Stimulated activated CD4-positive, alpha-beta T cell treated with anti-CD3 and anti-CD28 coated beads, Interleukin-1b, Interleukin-23, amount 100 ng/mL, for 24 hours (primary cell): ENCODE measurements at regions not wholly inside any gene's neighbourhood (a gene's known extent, or its start where the extent isn't known, plus 50 kb on each side); places are given as distances from the start of the nearest gene placed in this dataset.
"Not testable (repeated sequence)": the region's sequence is repeated elsewhere in the genome, so short reads cannot be mapped to it uniquely, and the experiment has no call there.

Source experiments
- DNase-seq, 4 experiments: peaks; one replicate each; pipeline ENCODE4 v3.0.0-alpha.2; 2020; ENCODE audit warnings: low read depth in 4 of 4, low spot score in 1 of 4

GRCh38 chr3:96319166-96319565 lies 495.2 kb upstream of the EPHA6 start:
- DNase-seq: no peak

- no peak for DNase-seq
These were observed 490.3 kb upstream of the EPHA6 start for GRCh38 chr3:96324087-96324486.

GRCh38 chr3:96330795-96331194 lies 483.6 kb upstream of the EPHA6 start:
- DNase-seq: no peak

GRCh38 chr3:96331341-96331740 lies 483.1 kb upstream of the EPHA6 start:
- DNase-seq: no peak

GRCh38 chr3:96334779-96335178 lies 479.6 kb upstream of the EPHA6 start:
- DNase-seq: no peak

GRCh38 chr3:96347289-96347688 lies 467.1 kb upstream of the EPHA6 start:
- DNase-seq: no peak

- not testable (repeated sequence) for DNase-seq
These were observed 462.8 kb upstream of the EPHA6 start for GRCh38 chr3:96351598-96351997.

GRCh38 chr3:96354106-96354505 lies 460.3 kb upstream of the EPHA6 start:
- no peak for DNase-seq

GRCh38 chr3:96354742-96355141 lies 459.7 kb upstream of the EPHA6 start:
- DNase-seq: no peak

GRCh38 chr3:96361241-96361640 lies 453.2 kb upstream of the EPHA6 start:
- no peak for DNase-seq

- DNase-seq: no peak
These were observed 443.8 kb upstream of the EPHA6 start for GRCh38 chr3:96370637-96371036.

- DNase-seq: no peak
These were observed 404.2 kb upstream of the EPHA6 start for GRCh38 chr3:96410006-96410730.

- DNase-seq: no peak
These were observed 397.7 kb upstream of the EPHA6 start for GRCh38 chr3:96416549-96417255.

GRCh38 chr3:96428097-96428496 lies 386.3 kb upstream of the EPHA6 start:
- DNase-seq: no peak

- DNase-seq: no peak
These were observed 384.3 kb upstream of the EPHA6 start for GRCh38 chr3:96430079-96430478.

- DNase-seq: no peak
These were observed 379.7 kb upstream of the EPHA6 start for GRCh38 chr3:96434651-96435050.

- no peak for DNase-seq
These were observed 365.0 kb upstream of the EPHA6 start for GRCh38 chr3:96449346-96449745.

- DNase-seq: no peak
These were observed 364.6 kb upstream of the EPHA6 start for GRCh38 chr3:96449803-96450202.

GRCh38 chr3:96450699-96451098 lies 363.7 kb upstream of the EPHA6 start:
- DNase-seq: no peak

GRCh38 chr3:96465521-96465920 lies 348.9 kb upstream of the EPHA6 start:
- no peak for DNase-seq

- DNase-seq: no peak
These were observed 348.0 kb upstream of the EPHA6 start for GRCh38 chr3:96466441-96466840.

- no peak for DNase-seq
These were observed 346.8 kb upstream of the EPHA6 start for GRCh38 chr3:96467639-96468038.

GRCh38 chr3:96478496-96478895 lies 335.9 kb upstream of the EPHA6 start:
- no peak for DNase-seq
